Hematopoietic multipotent progenitor cell (in vitro differentiated cells): ENCODE measurements at regions not wholly inside any gene's neighbourhood (a gene's known extent, or its start where the extent isn't known, plus 50 kb on each side); places are given as distances from the start of the nearest gene placed in this dataset.

Experiments used
- DNase-seq, 3 donors: peaks; one replicate each; pipeline ENCODE4 v3.0.0-alpha.2; 2011 to 2015; ENCODE audit warnings: low read depth in 2 of 3, low spot score in 2 of 3

GRCh38 chr3:78139166-78139565, 1099.3 kb downstream of the ROBO2 start:
- DNase-seq: no peak

- no peak for DNase-seq
Measured at GRCh38 chr3:78140274-78140673, 1100.4 kb downstream of the ROBO2 start.

- DNase-seq: no peak
Measured at GRCh38 chr3:78140866-78141265, 1101.0 kb downstream of the ROBO2 start.

GRCh38 chr3:78141269-78141668, 1101.4 kb downstream of the ROBO2 start:
- no peak for DNase-seq

- DNase-seq: no peak
Measured at GRCh38 chr3:78143000-78143399, 1103.1 kb downstream of the ROBO2 start.

- DNase-seq: no peak
Measured at GRCh38 chr3:78148986-78149717, 1109.3 kb downstream of the ROBO2 start.

- DNase-seq: no peak
Measured at GRCh38 chr3:78153973-78154372, 1114.1 kb downstream of the ROBO2 start.

- no peak for DNase-seq
Measured at GRCh38 chr3:78154521-78155186, 1114.8 kb downstream of the ROBO2 start.

- DNase-seq: no peak
Measured at GRCh38 chr3:78161736-78162135, 1121.8 kb downstream of the ROBO2 start.

- no peak for DNase-seq
Measured at GRCh38 chr3:78163379-78163778, 1123.5 kb downstream of the ROBO2 start.

GRCh38 chr3:78165876-78166275, 1126.0 kb downstream of the ROBO2 start:
- DNase-seq: no peak

GRCh38 chr3:78174821-78175220, 1134.9 kb downstream of the ROBO2 start:
- no peak for DNase-seq

- no peak for DNase-seq
Measured at GRCh38 chr3:78176869-78177268, 1137.0 kb downstream of the ROBO2 start.

- DNase-seq: no peak
Measured at GRCh38 chr3:78177780-78178179, 1137.9 kb downstream of the ROBO2 start.

- DNase-seq: no peak
Measured at GRCh38 chr3:78178209-78178608, 1138.3 kb downstream of the ROBO2 start.

GRCh38 chr3:78178740-78179363, 1139.0 kb downstream of the ROBO2 start:
- no peak for DNase-seq

GRCh38 chr3:78183906-78184599, 1144.2 kb downstream of the ROBO2 start:
- DNase-seq: no peak

- DNase-seq: no peak
Measured at GRCh38 chr3:78186404-78186803, 1146.5 kb downstream of the ROBO2 start.

- no peak for DNase-seq
Measured at GRCh38 chr3:78201091-78201490, 1161.2 kb downstream of the ROBO2 start.

GRCh38 chr3:78204977-78205376, 1165.1 kb downstream of the ROBO2 start:
- no peak for DNase-seq

GRCh38 chr3:78221300-78221699, 1181.4 kb downstream of the ROBO2 start:
- no peak for DNase-seq
